OCI-LY1 (cell line): ENCODE measurements at regions not wholly inside any gene's neighbourhood (a gene's known extent, or its start where the extent isn't known, plus 50 kb on each side); places are given as distances from the start of the nearest gene placed in this dataset.

Source experiments
- CTCF ChIP-seq: fragments of 200-600 bp; sonication (generic), shearing (Covaris generic); IDR thresholded peaks from 2 replicates; pipeline ENCODE4 v1.5.1; 2017; ENCODE audit warnings: mild to moderate bottlenecking, antibody characterized with exemption, low read length, moderate library complexity, mixed read lengths
- EZH2 ChIP-seq: fragments of 200-600 bp; sonication (generic), shearing (Covaris generic); IDR thresholded peaks from 2 replicates; pipeline ENCODE4 v1.8.0; 2017; ENCODE audit warnings: borderline replicate concordance, mixed run types, mild to moderate bottlenecking, antibody characterized with exemption, low read length, moderate library complexity, mixed read lengths

GRCh38 chr18:73896685-73897084 lies 250.9 kb downstream of the FBXO15 start:
- TF ChIP-seq CTCF: no peak
- TF ChIP-seq EZH2: no peak
